Glomerular visceral epithelial cell (primary cell): ENCODE measurements at regions not wholly inside any gene's neighbourhood (a gene's known extent, or its start where the extent isn't known, plus 50 kb on each side); places are given as distances from the start of the nearest gene placed in this dataset.
"Not testable (repeated sequence)": the region's sequence is repeated elsewhere in the genome, so short reads cannot be mapped to it uniquely, and the experiment has no call there.

Source experiments
- DNase-seq: peaks from one replicate; pipeline ENCODE4 v3.0.0-alpha.2; 2016; ENCODE audit errors: extremely low spot score

- DNase-seq, result no peak
These were observed 260.8 kb downstream of the MIAT start for GRCh38 chr22:26918226-26918625.

GRCh38 chr22:26921726-26922125 is 264.3 kb downstream of the MIAT start:
- no peak for DNase-seq

GRCh38 chr22:26922806-26923205 is 265.4 kb downstream of the MIAT start:
- DNase-seq, result no peak

GRCh38 chr22:26923531-26923930 is 266.1 kb downstream of the MIAT start:
- DNase-seq, result no peak

GRCh38 chr22:26927821-26928220 is 270.4 kb downstream of the MIAT start:
- DNase-seq, result no peak

GRCh38 chr22:26931471-26931870 is 274.1 kb downstream of the MIAT start:
- no peak for DNase-seq

- DNase-seq, result no peak
These were observed 275.8 kb downstream of the MIAT start for GRCh38 chr22:26933105-26933590.

- no peak for DNase-seq
These were observed 279.8 kb downstream of the MIAT start for GRCh38 chr22:26937213-26937612.

GRCh38 chr22:26939466-26939865 is 282.1 kb downstream of the MIAT start:
- DNase-seq, result no peak

- no peak for DNase-seq
These were observed 284.7 kb downstream of the MIAT start for GRCh38 chr22:26941896-26942636.

- DNase-seq, result no peak
These were observed 285.2 kb downstream of the MIAT start for GRCh38 chr22:26942637-26942957.

- DNase-seq, result no peak
These were observed 288.2 kb downstream of the MIAT start for GRCh38 chr22:26945565-26945964.

- peak; percentile 47 for DNase-seq
These were observed 291.8 kb downstream of the MIAT start for GRCh38 chr22:26949193-26949592.

- not testable (repeated sequence) for DNase-seq
These were observed 293.8 kb downstream of the MIAT start for GRCh38 chr22:26951139-26951538.

GRCh38 chr22:26952004-26952403 is 294.6 kb downstream of the MIAT start:
- DNase-seq, result no peak

- DNase-seq, result no peak
These were observed 295.1 kb downstream of the MIAT start for GRCh38 chr22:26952451-26953011.

GRCh38 chr22:26953012-26953883 is 295.9 kb downstream of the MIAT start:
- DNase-seq, result no peak

- DNase-seq, result no peak
These were observed 299.0 kb downstream of the MIAT start for GRCh38 chr22:26956371-26956770.

GRCh38 chr22:26957176-26957575 is 299.8 kb downstream of the MIAT start:
- DNase-seq, result no peak

GRCh38 chr22:26957897-26958296 is 300.5 kb downstream of the MIAT start:
- no peak for DNase-seq

- DNase-seq, result no peak
These were observed 301.0 kb downstream of the MIAT start for GRCh38 chr22:26958378-26958777.

- no peak for DNase-seq
These were observed 307.3 kb downstream of the MIAT start for GRCh38 chr22:26964642-26965041.

- no peak for DNase-seq
These were observed 309.9 kb downstream of the MIAT start for GRCh38 chr22:26967282-26967681.
